Epithelial cell of esophagus (primary cell): ENCODE measurements at regions not wholly inside any gene's neighbourhood (a gene's known extent, or its start where the extent isn't known, plus 50 kb on each side); places are given as distances from the start of the nearest gene placed in this dataset.

ENCODE experiments used
- DNase-seq: peaks from one replicate; pipeline ENCODE4 v3.0.0; 2010; ENCODE audit warnings: low read depth
- H3K4me3 ChIP-seq: 2 replicates; pipeline ENCODE4 v1.5.1; 2011; ENCODE audit warnings: mild to moderate bottlenecking, low read length, control low read depth
- TF ChIP-seq, protein P1 (sequence below): IDR thresholded peaks from 2 replicates; pipeline ENCODE4 v1.5.1; 2011; ENCODE audit warnings: low read depth, mild to moderate bottlenecking, low read length, control low read depth, inconsistent platforms; ENCODE audit not compliant: insufficient read depth; ENCODE audit errors: missing control alignments

- no peak overlapping the region for H3K4me3 ChIP-seq
- DNase-seq: no peak
- TF ChIP-seq, protein P1, sequence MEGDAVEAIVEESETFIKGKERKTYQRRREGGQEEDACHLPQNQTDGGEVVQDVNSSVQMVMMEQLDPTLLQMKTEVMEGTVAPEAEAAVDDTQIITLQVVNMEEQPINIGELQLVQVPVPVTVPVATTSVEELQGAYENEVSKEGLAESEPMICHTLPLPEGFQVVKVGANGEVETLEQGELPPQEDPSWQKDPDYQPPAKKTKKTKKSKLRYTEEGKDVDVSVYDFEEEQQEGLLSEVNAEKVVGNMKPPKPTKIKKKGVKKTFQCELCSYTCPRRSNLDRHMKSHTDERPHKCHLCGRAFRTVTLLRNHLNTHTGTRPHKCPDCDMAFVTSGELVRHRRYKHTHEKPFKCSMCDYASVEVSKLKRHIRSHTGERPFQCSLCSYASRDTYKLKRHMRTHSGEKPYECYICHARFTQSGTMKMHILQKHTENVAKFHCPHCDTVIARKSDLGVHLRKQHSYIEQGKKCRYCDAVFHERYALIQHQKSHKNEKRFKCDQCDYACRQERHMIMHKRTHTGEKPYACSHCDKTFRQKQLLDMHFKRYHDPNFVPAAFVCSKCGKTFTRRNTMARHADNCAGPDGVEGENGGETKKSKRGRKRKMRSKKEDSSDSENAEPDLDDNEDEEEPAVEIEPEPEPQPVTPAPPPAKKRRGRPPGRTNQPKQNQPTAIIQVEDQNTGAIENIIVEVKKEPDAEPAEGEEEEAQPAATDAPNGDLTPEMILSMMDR: no peak
Observed at GRCh38 chr7:63073286-63073685, 925.4 kb upstream of the ZNF722 start.

DNA sequence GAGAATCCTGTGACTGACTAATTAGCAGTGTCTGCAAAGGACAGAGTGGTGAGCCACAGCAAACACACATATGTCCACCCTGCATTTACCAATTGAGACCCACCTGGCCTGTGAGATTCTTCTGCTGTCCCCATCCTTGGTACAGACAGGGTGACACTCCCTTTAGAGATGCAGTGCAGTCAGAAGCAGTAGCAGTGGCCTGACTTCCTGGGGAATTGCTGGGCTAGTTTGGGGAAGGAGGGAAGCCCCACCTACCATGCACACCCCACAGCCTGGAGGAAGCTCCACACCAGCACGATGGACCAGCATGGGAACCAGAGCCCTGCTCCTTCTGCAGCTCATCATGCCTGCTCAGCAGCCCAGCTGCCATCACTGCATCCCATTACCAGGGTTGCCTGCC is 924.9 kb upstream of the ZNF722 start:
- TF ChIP-seq, protein P1: no peak
- H3K4me3 ChIP-seq: no peak overlapping the region
- no peak for DNase-seq

DNA sequence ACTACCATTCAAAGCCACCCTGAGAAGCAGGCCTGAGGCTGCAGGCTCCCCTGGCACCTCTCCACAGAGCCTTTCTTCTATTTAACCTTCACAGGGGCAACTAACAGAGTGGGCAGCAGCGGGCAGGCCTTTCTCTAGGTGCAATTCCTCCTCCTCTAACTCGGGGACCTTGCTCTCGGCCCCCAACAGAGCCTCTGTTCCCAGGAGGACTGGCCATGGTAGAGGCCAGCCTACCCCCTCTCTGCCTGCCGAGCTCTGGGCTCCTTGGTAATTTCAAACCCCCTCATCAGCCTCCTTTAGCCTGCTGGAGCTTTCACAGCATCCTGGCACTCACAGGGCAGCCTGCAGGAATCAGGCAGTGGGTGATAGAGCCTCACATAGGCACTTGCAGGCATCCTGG is 920.8 kb upstream of the ZNF722 start:
- DNase-seq: no peak
- H3K4me3 ChIP-seq: no peak overlapping the region
- TF ChIP-seq, protein P1: no peak

DNA sequence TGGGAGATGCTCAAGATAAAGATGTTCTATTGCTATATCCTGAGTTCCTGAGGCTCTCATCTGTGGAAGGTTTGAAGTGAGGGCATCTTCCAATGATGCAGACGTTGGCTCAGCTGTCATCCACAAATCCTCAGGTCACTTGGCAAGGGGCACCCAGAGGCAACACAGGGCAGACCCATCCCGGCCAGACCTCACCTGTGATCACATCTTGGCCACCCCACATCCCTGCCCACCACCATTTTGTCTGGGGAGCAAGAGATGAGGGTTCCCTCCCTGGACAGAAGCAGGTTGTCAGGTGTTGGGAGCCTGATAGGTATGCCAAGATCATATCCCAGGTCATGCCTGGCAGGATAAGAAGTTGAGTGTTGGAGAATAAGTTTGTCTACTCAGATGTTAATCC is 918.2 kb upstream of the ZNF722 start:
- no peak for DNase-seq
- TF ChIP-seq, protein P1: no peak
- H3K4me3 ChIP-seq: no peak overlapping the region

- H3K4me3 ChIP-seq: no peak overlapping the region
- TF ChIP-seq, protein P1: no peak
- no peak for DNase-seq
Observed at GRCh38 chr7:63080831-63081230, 917.8 kb upstream of the ZNF722 start.

GRCh38 chr7:63087575-63088190 is 911.0 kb upstream of the ZNF722 start:
- DNase-seq: no peak
- TF ChIP-seq, protein P1: no peak
- H3K4me3 ChIP-seq: no peak overlapping the region

DNA sequence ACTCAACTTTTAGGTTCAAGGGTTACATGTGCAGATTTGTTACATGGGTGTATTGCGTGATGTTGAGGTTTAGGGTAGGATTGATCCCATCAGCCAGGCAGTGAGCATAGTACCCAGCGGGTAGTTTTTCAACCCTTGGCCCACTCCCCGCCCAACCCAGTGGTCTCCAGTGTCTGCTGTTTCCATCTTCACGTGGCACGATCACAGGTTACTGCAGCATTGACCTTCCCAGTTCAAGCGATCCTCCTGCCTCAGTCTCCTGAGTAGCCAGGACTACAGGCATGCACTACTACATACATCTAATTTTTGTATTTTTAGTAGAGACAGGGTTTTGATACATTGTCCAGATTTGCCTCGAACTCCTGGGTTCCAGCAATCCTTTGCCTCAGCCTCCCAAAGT is 905.7 kb upstream of the ZNF722 start:
- no peak overlapping the region for H3K4me3 ChIP-seq
- TF ChIP-seq, protein P1: no peak
- no peak for DNase-seq
